Anterior cingulate cortex (tissue), 58 donors: ENCODE measurements at regions not wholly inside any gene's neighbourhood (a gene's known extent, or its start where the extent isn't known, plus 50 kb on each side); places are given as distances from the start of the nearest gene placed in this dataset.
A peak's percentile ranks its signal among the peaks of the same experiment; 100 is the strongest.

Experiments
- DNase-seq, 58 donors: peaks; one replicate each; lab custom pipeline; 2025; lab: John Stamatoyannopoulos, UW

GRCh38 chr5:137808503-137809135, 54.5 kb upstream of the HNRNPA0 start:
- DNase-seq, result peak in 7 of 58 donors; percentile 2 to 68 (median 15)

- peak in 5 of 58 donors; percentile 2 to 55 (median 13) for DNase-seq
Observed at GRCh38 chr5:137815202-137815990, 52.3 kb upstream of the MYOT start.
